ENCODE measurements at regions not wholly inside any gene's neighbourhood (a gene's known extent, or its start where the extent isn't known, plus 50 kb on each side); places are given as distances from the start of the nearest gene placed in this dataset.

DNA sequence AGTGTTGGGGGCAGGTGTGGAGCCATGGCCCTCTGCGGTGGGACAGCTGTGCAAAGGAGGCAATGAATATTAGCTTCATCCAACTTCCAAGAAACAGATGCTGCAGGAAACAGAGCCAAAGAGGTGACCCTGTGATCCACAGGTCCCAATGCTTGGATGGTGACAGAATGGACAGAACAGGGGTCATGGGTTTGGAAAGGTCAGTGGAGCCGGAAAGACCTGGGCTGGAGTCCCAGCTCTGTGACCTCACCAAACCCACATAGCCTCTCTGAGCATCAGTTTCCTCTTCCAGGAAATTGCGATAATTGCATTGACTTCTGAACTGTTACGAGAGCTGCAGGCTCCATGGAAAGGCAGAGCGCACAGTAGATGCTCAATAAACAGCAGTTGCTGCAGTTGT lies 110.2 kb upstream of the GSC start:
- H3K27me3 ChIP-seq (ENCODE audit: control insufficient read depth, insufficient read depth, low read length) = no peaks in the 10 kb centered on the region
- no peak for DNase-seq (ENCODE audit: low read depth)
- ChIA-PET CTCF (interaction anchor here (0.7 kb wide), 1 partner anchor 60 kb away, joined by 3 read pairs; no protein-coding TSS in a partner anchor), POLR2A (no interaction called here)
- TF ChIP-seq CTCF (IDR thresholded peaks at IDR 0.05; ENCODE audit: insufficient read depth, low read depth, low read length) = no peak
- no peaks in the 10 kb centered on the region for H3K36me3 ChIP-seq (ENCODE audit: control insufficient read depth, insufficient read depth, low read length)
- H3K4me3 ChIP-seq (ENCODE audit: low read depth, low read length) = no peak overlapping the region

DNA sequence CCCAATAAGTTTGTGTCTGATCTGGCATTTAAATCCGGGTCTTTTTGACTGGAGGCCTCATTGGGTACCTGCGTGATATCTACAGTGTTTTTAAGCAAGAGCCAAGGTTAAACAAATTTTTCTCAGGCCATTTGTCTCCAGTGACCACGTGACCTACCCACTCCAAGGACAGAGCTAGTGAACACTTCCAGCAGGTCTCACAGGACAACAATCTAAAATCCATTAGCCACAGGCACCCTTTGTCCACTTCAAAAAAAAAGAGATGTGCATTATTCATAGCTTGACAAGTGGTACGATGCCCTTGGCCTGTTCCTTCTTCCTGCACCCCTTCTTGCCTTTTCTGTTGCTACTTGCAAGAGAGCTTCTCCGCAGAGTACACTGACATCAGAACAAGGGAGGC lies 109.6 kb upstream of the GSC start:
- CTCF ChIA-PET = interaction anchor here (0.7 kb wide), 1 partner anchor 59 kb away, joined by 3 read pairs; no protein-coding TSS in a partner anchor
- TF ChIP-seq CTCF (IDR thresholded peaks at IDR 0.05; ENCODE audit: insufficient read depth, low read depth, low read length) = no peak
- Histone ChIP-seq H3K4me3 (ENCODE audit: low read depth, low read length) (no peak overlapping the region), H3K36me3 (ENCODE audit: control insufficient read depth, insufficient read depth, low read length) (no peaks in the 10 kb centered on the region), H3K27me3 (ENCODE audit: control insufficient read depth, insufficient read depth, low read length) (no peaks in the 10 kb centered on the region)
- no peak for DNase-seq (ENCODE audit: low read depth)
- POLR2A ChIA-PET = no interaction called here

DNA sequence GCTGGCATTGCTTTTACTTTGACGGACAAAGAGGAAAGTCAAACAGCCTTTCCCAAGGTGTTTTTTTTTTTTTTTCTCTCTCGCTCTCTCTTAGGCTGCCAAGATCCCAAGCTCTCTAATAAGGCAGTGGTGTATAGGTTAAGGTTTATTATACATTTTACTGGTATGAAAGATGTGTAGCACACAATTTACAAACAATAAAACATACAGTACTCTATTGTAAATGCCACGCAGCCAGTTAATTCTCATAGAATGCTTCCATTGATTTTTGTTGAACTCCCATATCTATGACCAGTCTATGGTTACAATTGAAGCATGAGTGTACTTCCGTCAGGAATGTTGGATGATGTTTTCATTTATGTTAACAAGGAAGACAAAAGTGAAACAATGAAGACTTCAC lies 106.4 kb upstream of the GSC start:
- H3K27me3 ChIP-seq (ENCODE audit: control insufficient read depth, insufficient read depth, low read length) = no peaks in the 10 kb centered on the region
- H3K36me3 ChIP-seq (ENCODE audit: control insufficient read depth, insufficient read depth, low read length) = no peaks in the 10 kb centered on the region
- ChIA-PET POLR2A (no interaction called here), CTCF (no interaction called here)
- TF ChIP-seq CTCF (IDR thresholded peaks at IDR 0.05; ENCODE audit: insufficient read depth, low read depth, low read length) = no peak
- no peak for DNase-seq (ENCODE audit: low read depth)
- H3K4me3 ChIP-seq (ENCODE audit: low read depth, low read length) = no peak overlapping the region

DNA sequence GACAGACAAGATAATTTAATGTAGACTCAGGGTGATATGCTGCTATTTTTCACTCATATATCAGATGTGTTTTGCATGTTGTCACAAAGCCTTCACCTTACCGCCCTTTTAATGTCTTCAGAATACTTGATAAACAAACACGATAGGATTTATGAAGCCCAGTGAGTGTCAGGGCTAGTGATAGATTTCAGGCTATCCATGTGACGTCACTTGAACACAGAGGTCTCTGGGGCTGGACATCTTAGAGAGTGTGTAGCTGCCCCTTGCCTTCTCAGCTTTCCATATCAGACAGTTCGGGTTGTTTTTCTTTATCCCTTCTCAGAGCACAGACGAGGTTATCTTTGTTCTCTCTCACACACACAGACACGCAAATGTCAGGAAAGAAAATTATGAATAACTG lies 105.3 kb upstream of the GSC start:
- H3K4me3 ChIP-seq (ENCODE audit: low read depth, low read length) = no peak overlapping the region
- ChIA-PET POLR2A (no interaction called here), CTCF (no interaction called here)
- no peak for DNase-seq (ENCODE audit: low read depth)
- H3K36me3 ChIP-seq (ENCODE audit: control insufficient read depth, insufficient read depth, low read length) = no peaks in the 10 kb centered on the region
- no peaks in the 10 kb centered on the region for H3K27me3 ChIP-seq (ENCODE audit: control insufficient read depth, insufficient read depth, low read length)
- TF ChIP-seq CTCF (IDR thresholded peaks at IDR 0.05; ENCODE audit: insufficient read depth, low read depth, low read length) = no peak

- Histone ChIP-seq H3K36me3 (ENCODE audit: control insufficient read depth, insufficient read depth, low read length) (no peaks in the 10 kb centered on the region), H3K27me3 (ENCODE audit: control insufficient read depth, insufficient read depth, low read length) (no peaks in the 10 kb centered on the region), H3K4me3 (ENCODE audit: low read depth, low read length) (no peak overlapping the region)
- POLR2A ChIA-PET = no interaction called here
- no peak for DNase-seq (ENCODE audit: low read depth)
- CTCF ChIA-PET = no interaction called here
- no peak for TF ChIP-seq CTCF (IDR thresholded peaks at IDR 0.05; ENCODE audit: insufficient read depth, low read depth, low read length)
Measured at GRCh38 chr14:94868772-94869072, 98.8 kb upstream of the GSC start.

All from BJ (cell line).